ENCODE measurements at regions not wholly inside any gene's neighbourhood (a gene's known extent, or its start where the extent isn't known, plus 50 kb on each side); places are given as distances from the start of the nearest gene placed in this dataset.

DNA sequence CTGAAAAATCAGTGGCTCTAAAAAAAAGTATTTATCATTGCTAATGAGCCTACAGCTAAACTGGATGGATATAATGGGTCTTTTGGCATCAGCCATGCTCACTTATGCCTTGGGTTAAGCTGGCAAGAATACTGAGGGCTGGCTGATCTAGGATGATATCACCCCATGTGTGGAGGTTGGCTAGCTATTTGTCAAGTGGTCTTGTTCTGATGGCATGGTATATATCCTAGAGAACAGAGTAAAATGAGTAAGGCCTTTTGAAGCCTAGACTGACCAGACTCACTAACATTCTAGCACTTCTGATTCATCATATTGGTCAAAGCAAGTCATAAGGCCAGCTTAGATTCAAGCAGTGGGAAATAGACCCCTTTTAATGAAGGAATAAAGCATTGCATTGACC is 383.0 kb downstream of the SLITRK1 start:
- intact Hi-C loops (cut with micrococcal nuclease) = no loop called here
- Histone ChIP-seq H3K79me2 (ENCODE audit: control insufficient read depth, insufficient read depth, low read length) (no peaks in the 10 kb centered on the region), H3K27me3 (ENCODE audit: control insufficient read depth in 2 of 2, insufficient read depth in 2 of 2, low read length in 2 of 2) (no peaks in the 10 kb centered on the region), H3K27ac (ENCODE audit: insufficient read depth, low read depth, low read length) (no peak overlapping the region), H3K4me3 (replicated peaks in 1 of 3; ENCODE audit: insufficient read depth in 1 of 3, low read depth in 1 of 3, low read length in 3 of 3) (no peak overlapping the region), H2AFZ (ENCODE audit: low read depth, low read length) (no peak overlapping the region), H3K36me3 (ENCODE audit: control insufficient read depth in 2 of 2, extremely low read depth in 1 of 2, insufficient read depth in 2 of 2, low read length in 2 of 2) (no peaks in the 10 kb centered on the region), H3K9me1 (replicated peaks; ENCODE audit: control insufficient read depth, extremely low read depth, insufficient read depth, low read length) (no peaks in the 10 kb centered on the region), H3K9ac (replicated peaks; ENCODE audit: extremely low read depth, insufficient read depth, low read length) (no peak overlapping the region), H3K9me3 (replicated peaks; ENCODE audit: control insufficient read depth, insufficient read depth, low read length) (peaks cover 3% of the 10 kb centered on the region), H4K20me1 (replicated peaks; ENCODE audit: control insufficient read depth, extremely low read depth, insufficient read depth, low read length) (no peaks in the 10 kb centered on the region), H3K4me2 (ENCODE audit: insufficient read depth, low read length) (no peak overlapping the region), H3K4me1 (ENCODE audit: control insufficient read depth, extremely low read depth, insufficient read depth, low read length) (no peaks in the 10 kb centered on the region)
- FAIRE-seq = no peak
- no peak for TF ChIP-seq CTCF (IDR thresholded peaks at IDR 0.05; ENCODE audit: extremely low read depth in 1 of 2, insufficient read depth in 1 of 2, low read depth in 1 of 2, low read length in 2 of 2)
- TF ChIP-seq JUN (IDR thresholded peaks at IDR 0.05; ENCODE audit: borderline replicate concordance, insufficient read depth, insufficient read length, low read depth) = no peak
- TF ChIP-seq FOS (IDR thresholded peaks at IDR 0.05; ENCODE audit: borderline replicate concordance, insufficient read depth, low read length) = no peak
- TF ChIP-seq MYC (IDR thresholded peaks at IDR 0.05; ENCODE audit: low read depth, low read length) = no peak
- TF ChIP-seq, protein P1, sequence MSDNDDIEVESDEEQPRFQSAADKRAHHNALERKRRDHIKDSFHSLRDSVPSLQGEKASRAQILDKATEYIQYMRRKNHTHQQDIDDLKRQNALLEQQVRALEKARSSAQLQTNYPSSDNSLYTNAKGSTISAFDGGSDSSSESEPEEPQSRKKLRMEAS (IDR thresholded peaks at IDR 0.05; ENCODE audit: insufficient read depth, insufficient read length) = no peak
- ChIA-PET POLR2A (no interaction called here), CTCF (no interaction called here)
- no peak for DNase-seq (ENCODE audit: low read depth, low spot score)
- no TSS peak for BruUV-seq (replicated peaks)
- dilution Hi-C loops (cut with MboI; ENCODE audit: extremely low pct_ligation_motif_present, low sequenced_read_pairs) = no loop called here

DNA sequence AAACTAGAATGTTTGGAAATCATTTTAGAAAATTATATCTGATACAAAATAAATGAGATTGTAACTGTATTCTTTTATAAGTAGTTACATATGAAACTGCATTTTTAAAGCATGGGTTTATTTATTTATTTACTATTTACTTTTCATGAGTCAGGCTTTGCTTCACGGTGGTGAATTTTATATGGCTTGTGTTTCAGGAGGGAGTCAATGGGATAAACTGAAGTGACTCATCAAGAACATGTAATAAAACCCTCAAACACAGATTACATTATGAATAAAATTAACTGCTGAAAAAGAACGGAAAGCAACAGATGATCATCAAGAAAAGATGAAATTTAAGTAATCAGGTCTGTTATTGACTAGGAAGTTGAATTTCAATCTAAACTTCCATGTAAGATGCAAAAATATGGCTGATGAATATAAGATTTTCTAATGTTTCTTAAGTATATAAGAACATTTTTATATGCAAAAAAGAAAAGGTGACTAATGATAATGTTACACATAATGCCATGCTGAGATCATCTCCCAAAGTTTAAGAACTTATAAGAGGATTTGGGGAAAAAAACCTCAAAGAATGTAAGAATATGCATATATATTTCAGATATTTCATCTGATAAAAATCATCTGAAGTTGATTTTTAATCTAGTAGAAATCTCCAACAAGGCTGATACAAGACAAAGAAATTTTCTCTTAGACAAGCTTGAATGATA is 383.6 kb downstream of the SLITRK1 start:
- no peak overlapping the region for H3K9ac ChIP-seq (replicated peaks; ENCODE audit: extremely low read depth, insufficient read depth, low read length)
- DNase-seq (ENCODE audit: low read depth, low spot score) (no peak), FAIRE-seq (no peak)
- dilution Hi-C loops (cut with MboI; ENCODE audit: extremely low pct_ligation_motif_present, low sequenced_read_pairs) = no loop called here
- H3K79me2 ChIP-seq (ENCODE audit: control insufficient read depth, insufficient read depth, low read length) = no peaks in the 10 kb centered on the region
- H2AFZ ChIP-seq (ENCODE audit: low read depth, low read length) = no peak overlapping the region
- H3K4me2 ChIP-seq (ENCODE audit: insufficient read depth, low read length) = no peak overlapping the region
- no peaks in the 10 kb centered on the region for H3K4me1 ChIP-seq (ENCODE audit: control insufficient read depth, extremely low read depth, insufficient read depth, low read length)
- BruUV-seq (replicated peaks) = no TSS peak
- no peaks in the 10 kb centered on the region for H3K9me1 ChIP-seq (replicated peaks; ENCODE audit: control insufficient read depth, extremely low read depth, insufficient read depth, low read length)
- no peak overlapping the region for H3K27ac ChIP-seq (ENCODE audit: insufficient read depth, low read depth, low read length)
- no peak overlapping the region for H3K4me3 ChIP-seq (replicated peaks in 1 of 3; ENCODE audit: insufficient read depth in 1 of 3, low read depth in 1 of 3, low read length in 3 of 3)
- no peaks in the 10 kb centered on the region for H3K36me3 ChIP-seq (ENCODE audit: control insufficient read depth in 2 of 2, extremely low read depth in 1 of 2, insufficient read depth in 2 of 2, low read length in 2 of 2)
- ChIA-PET POLR2A (no interaction called here), CTCF (no interaction called here)
- H3K9me3 ChIP-seq (replicated peaks; ENCODE audit: control insufficient read depth, insufficient read depth, low read length) = peaks cover 3% of the 10 kb centered on the region
- intact Hi-C loops (cut with micrococcal nuclease) = no loop called here
- no peaks in the 10 kb centered on the region for H3K27me3 ChIP-seq (ENCODE audit: control insufficient read depth in 2 of 2, insufficient read depth in 2 of 2, low read length in 2 of 2)
- TF ChIP-seq GATA2 (IDR thresholded peaks at IDR 0.05; ENCODE audit: insufficient read depth, insufficient read length, low read depth, low read length) (no peak), FOS (IDR thresholded peaks at IDR 0.05; ENCODE audit: borderline replicate concordance, insufficient read depth, low read length) (no peak), POLR2AphosphoS5 (IDR thresholded peaks at IDR 0.05; ENCODE audit: insufficient read depth, low read depth, low read length) (no peak), JUN (IDR thresholded peaks at IDR 0.05; ENCODE audit: borderline replicate concordance, insufficient read depth, insufficient read length, low read depth) (no peak), CTCF (IDR thresholded peaks at IDR 0.05; ENCODE audit: extremely low read depth in 1 of 2, insufficient read depth in 1 of 2, low read depth in 1 of 2, low read length in 2 of 2) (no peak), EZH2 (IDR thresholded peaks at IDR 0.05; ENCODE audit: borderline replicate concordance, low read depth, low read length, severe bottlenecking) (no peak), MYC (IDR thresholded peaks at IDR 0.05; ENCODE audit: low read depth, low read length) (no peak)
- TF ChIP-seq, protein P1 (IDR thresholded peaks at IDR 0.05; ENCODE audit: insufficient read depth, insufficient read length) = no peak
- H4K20me1 ChIP-seq (replicated peaks; ENCODE audit: control insufficient read depth, extremely low read depth, insufficient read depth, low read length) = no peaks in the 10 kb centered on the region

All from endothelial cell of umbilical vein (primary cell).